Skeletal muscle satellite cell (primary cell): ENCODE measurements at regions not wholly inside any gene's neighbourhood (a gene's known extent, or its start where the extent isn't known, plus 50 kb on each side); places are given as distances from the start of the nearest gene placed in this dataset.
"Not testable (repeated sequence)": the region's sequence is repeated elsewhere in the genome, so short reads cannot be mapped to it uniquely, and the experiment has no call there.

Source experiments
- H3K27me3 ChIP-seq: 2 replicates; pipeline ENCODE4 v1.7.0; 2013; ENCODE audit warnings: low read length; ENCODE audit not compliant: control insufficient read depth, insufficient read depth
- H3K36me3 ChIP-seq: 2 replicates; pipeline ENCODE4 v1.7.0; 2013; ENCODE audit warnings: mild to moderate bottlenecking, control low read depth, low read length; ENCODE audit not compliant: insufficient read depth
- H3K4me1 ChIP-seq: 2 replicates; pipeline ENCODE4 v1.7.0; 2013; ENCODE audit warnings: low read length; ENCODE audit not compliant: control insufficient read depth, insufficient read depth
- H3K4me2 ChIP-seq: 2 replicates; pipeline ENCODE4 v1.7.0; 2013; ENCODE audit warnings: mild to moderate bottlenecking, low read length
- H3K4me3 ChIP-seq: 2 replicates; pipeline ENCODE4 v1.7.0; 2013; ENCODE audit warnings: low read length
- H3K9ac ChIP-seq: 2 replicates; pipeline ENCODE4 v1.7.0; 2013; ENCODE audit warnings: mild to moderate bottlenecking, low read depth, low read length, moderate library complexity
- H3K9me3 ChIP-seq: replicated peaks from 2 replicates; pipeline ENCODE4 v1.7.0; 2013; ENCODE audit warnings: mild to moderate bottlenecking, control low read depth, low read length

GRCh38 chr17:21470422-21470821 lies 94.3 kb downstream of the KCNJ12 start:
- not testable (repeated sequence) for H3K36me3 ChIP-seq, H3K9me3 ChIP-seq, H3K9ac ChIP-seq, H3K4me1 ChIP-seq, H3K4me3 ChIP-seq, H3K4me2 ChIP-seq
- peaks cover 49% of the 10 kb centered on the region for H3K27me3 ChIP-seq

- H3K4me1 ChIP-seq, result no peaks in the 10 kb centered on the region
- H3K9me3 ChIP-seq, result no peaks in the 10 kb centered on the region
- H3K4me3 ChIP-seq, result no peak overlapping the region
- no peaks in the 10 kb centered on the region for H3K36me3 ChIP-seq
- H3K27me3 ChIP-seq, result peaks cover 49% of the 10 kb centered on the region
- H3K4me2 ChIP-seq, result no peak overlapping the region
- no peak overlapping the region for H3K9ac ChIP-seq
Measured at GRCh38 chr17:21470861-21471260, 94.7 kb downstream of the KCNJ12 start.

DNA sequence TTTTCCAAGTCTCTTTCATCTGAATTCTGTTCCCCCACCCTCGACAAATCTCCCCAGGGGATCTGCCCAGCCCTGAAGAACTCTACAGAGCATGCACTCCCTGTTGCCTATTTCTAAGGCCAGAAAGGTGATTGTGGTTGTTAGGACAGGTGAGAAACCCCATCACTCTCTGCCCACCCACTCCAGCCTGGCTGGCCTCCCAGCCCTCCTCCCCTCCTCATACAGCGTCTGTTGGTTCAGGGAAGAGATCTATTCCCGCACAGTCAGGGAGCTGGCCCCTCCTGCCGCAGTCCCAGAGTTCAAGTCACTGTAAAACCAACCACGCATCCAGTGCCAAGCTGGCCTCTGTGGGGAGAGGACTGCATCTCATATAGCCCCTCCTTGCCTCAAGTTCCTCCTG lies 98.7 kb downstream of the KCNJ12 start:
- Histone ChIP-seq H3K9me3 (peaks cover 3% of the 10 kb centered on the region), H3K36me3 (no peaks in the 10 kb centered on the region), H3K4me2 (no peak overlapping the region), H3K4me1 (no peaks in the 10 kb centered on the region), H3K4me3 (no peak overlapping the region), H3K9ac (no peak overlapping the region), H3K27me3 (peaks cover 39% of the 10 kb centered on the region)

GRCh38 chr17:21475571-21475970 lies 99.4 kb downstream of the KCNJ12 start:
- Histone ChIP-seq H3K4me3 (no peak overlapping the region), H3K27me3 (peaks cover 46% of the 10 kb centered on the region), H3K9me3 (peaks cover 3% of the 10 kb centered on the region), H3K36me3 (no peaks in the 10 kb centered on the region), H3K4me1 (no peaks in the 10 kb centered on the region), H3K4me2 (no peak overlapping the region), H3K9ac (no peak overlapping the region)

DNA sequence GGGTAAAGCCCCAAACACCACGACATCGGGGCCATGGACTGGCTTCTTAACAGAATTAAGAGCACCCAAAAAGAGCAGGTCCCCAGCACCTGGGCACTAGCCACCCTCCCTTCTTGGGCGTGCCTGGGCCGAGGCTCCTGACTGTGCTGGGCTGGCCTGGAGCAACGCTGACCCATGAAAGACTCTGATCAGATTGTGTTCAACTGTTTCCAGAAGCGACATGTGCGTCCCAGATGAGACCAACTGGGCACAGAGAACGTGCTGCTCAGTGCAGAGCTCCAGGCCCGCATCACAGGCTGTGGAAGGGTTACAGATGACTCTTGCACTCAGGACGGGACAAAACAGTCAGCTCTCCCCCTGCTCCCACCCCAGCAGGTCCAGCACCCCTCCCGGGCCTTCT lies 100.7 kb downstream of the KCNJ12 start:
- Histone ChIP-seq H3K9me3 (peaks cover 3% of the 10 kb centered on the region), H3K9ac (no peak overlapping the region), H3K4me2 (no peak overlapping the region), H3K4me1 (no peaks in the 10 kb centered on the region), H3K36me3 (no peaks in the 10 kb centered on the region), H3K27me3 (peaks cover 38% of the 10 kb centered on the region), H3K4me3 (no peak overlapping the region)

DNA sequence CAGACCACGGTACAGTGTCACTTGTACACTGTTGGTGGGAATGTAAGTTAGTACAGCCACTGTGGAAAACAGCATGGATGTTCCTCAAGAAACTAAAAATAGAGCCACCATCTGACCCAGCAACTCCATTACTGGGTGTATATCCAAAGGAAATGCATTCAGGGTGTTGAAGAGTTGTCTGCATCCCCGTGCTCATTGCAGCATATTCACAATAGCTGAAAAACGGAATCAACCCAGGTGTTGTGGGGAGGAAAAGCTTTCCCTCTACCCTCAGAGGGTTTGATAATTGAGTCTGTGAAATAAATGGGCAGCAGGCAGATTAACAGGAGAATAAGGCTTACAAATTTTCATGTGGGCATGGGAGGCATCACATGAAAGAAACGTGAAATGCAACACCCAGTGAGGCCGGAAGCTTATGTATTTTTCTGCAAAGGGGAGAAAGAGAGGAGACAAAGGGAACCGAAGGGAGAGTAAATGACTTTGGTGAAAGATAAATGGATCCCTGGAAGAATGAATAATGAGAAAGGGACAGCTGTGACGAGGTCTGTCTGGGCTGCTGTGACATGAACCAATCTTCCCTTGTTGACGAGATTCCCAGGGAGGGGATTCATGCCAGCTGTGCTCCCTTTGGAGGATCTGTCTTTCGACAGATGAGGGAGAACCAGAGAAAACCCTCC lies 106.2 kb downstream of the KCNJ12 start:
- peaks cover 39% of the 10 kb centered on the region for H3K27me3 ChIP-seq
- H3K4me2 ChIP-seq, result no peak overlapping the region
- no peaks in the 10 kb centered on the region for H3K36me3 ChIP-seq
- H3K9me3 ChIP-seq, result peaks cover 3% of the 10 kb centered on the region
- H3K4me1 ChIP-seq, result no peaks in the 10 kb centered on the region
- no peak overlapping the region for H3K9ac ChIP-seq
- H3K4me3 ChIP-seq, result no peak overlapping the region

GRCh38 chr17:21488043-21488442 lies 111.9 kb downstream of the KCNJ12 start:
- H3K4me1 ChIP-seq, H3K36me3 ChIP-seq, H3K9me3 ChIP-seq, H3K9ac ChIP-seq, H3K4me2 ChIP-seq, H3K4me3 ChIP-seq: not testable (repeated sequence)
- peaks cover 25% of the 10 kb centered on the region for H3K27me3 ChIP-seq

- no peaks in the 10 kb centered on the region for H3K36me3 ChIP-seq
- no peak overlapping the region for H3K4me3 ChIP-seq
- no peak overlapping the region for H3K4me2 ChIP-seq
- no peak overlapping the region for H3K9ac ChIP-seq
- peaks cover 38% of the 10 kb centered on the region for H3K27me3 ChIP-seq
- H3K4me1 ChIP-seq, result no peaks in the 10 kb centered on the region
- no peaks in the 10 kb centered on the region for H3K9me3 ChIP-seq
Measured at GRCh38 chr17:21493993-21494392, 117.8 kb downstream of the KCNJ12 start.

GRCh38 chr17:21495281-21495680 lies 119.1 kb downstream of the KCNJ12 start:
- Histone ChIP-seq H3K4me1 (no peaks in the 10 kb centered on the region), H3K4me2 (no peak overlapping the region), H3K9ac (no peak overlapping the region)

GRCh38 chr17:21500064-21500463 lies 123.9 kb downstream of the KCNJ12 start:
- H3K4me3 ChIP-seq, result no peak overlapping the region
- no peaks in the 10 kb centered on the region for H3K4me1 ChIP-seq
- H3K36me3 ChIP-seq, result no peaks in the 10 kb centered on the region
- H3K27me3 ChIP-seq, result peaks cover 54% of the 10 kb centered on the region
- H3K9ac ChIP-seq, result no peak overlapping the region
- H3K9me3 ChIP-seq, result no peaks in the 10 kb centered on the region
- no peak overlapping the region for H3K4me2 ChIP-seq

More at GRCh38 chr17:21495281-21495680, 119.1 kb downstream of the KCNJ12 start:
- Histone ChIP-seq H3K36me3 (no peaks in the 10 kb centered on the region), H3K4me3 (no peak overlapping the region), H3K9me3 (no peaks in the 10 kb centered on the region), H3K27me3 (peaks cover 46% of the 10 kb centered on the region)

DNA sequence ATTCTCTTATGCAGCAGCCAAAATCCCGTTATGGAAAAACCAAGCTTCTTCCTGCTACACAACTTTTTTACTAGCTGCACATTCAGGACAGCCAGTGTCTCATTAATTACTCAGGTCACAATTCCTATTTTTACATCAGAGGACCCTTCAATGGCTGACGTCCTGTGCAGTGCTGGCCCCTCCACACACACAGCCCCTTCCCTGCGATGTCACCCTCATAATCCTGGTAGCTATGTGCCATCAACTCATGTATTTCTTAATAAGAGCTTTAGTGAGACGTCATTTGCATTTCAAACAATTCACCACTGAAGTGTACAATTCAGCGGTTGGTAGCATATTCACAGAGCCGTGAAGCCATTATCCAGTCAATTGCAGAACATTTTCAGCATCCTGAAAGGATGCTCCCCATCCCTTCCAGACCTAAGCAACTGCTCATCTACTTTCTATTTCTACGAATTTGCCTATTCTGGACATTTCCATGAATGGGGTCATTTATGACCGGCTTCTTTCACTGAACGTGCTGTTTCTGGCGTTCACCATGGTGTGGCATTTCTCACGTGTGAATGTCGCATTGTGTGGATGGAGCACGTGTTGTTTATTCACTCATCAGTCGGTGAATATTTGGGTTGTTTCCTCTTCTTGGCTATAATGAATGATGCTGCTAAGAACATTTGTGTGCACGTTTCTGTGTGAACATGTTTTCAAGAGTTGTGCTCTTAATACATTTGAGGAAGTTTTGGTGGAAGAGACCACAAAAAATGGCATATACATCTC lies 126.0 kb downstream of the KCNJ12 start:
- H3K9me3 ChIP-seq, H3K36me3 ChIP-seq, H3K9ac ChIP-seq, H3K4me1 ChIP-seq, H3K4me2 ChIP-seq, H3K4me3 ChIP-seq: not testable (repeated sequence)
- H3K27me3 ChIP-seq, result peaks cover 57% of the 10 kb centered on the region
